Kidney glomerular epithelial cell (primary cell): ENCODE measurements at regions not wholly inside any gene's neighbourhood (a gene's known extent, or its start where the extent isn't known, plus 50 kb on each side); places are given as distances from the start of the nearest gene placed in this dataset.
"Not testable (repeated sequence)": the region's sequence is repeated elsewhere in the genome, so short reads cannot be mapped to it uniquely, and the experiment has no call there.

ENCODE experiments used
- DNase-seq: peaks from one replicate; lab custom pipeline; 2025; lab: John Stamatoyannopoulos, UW

DNA sequence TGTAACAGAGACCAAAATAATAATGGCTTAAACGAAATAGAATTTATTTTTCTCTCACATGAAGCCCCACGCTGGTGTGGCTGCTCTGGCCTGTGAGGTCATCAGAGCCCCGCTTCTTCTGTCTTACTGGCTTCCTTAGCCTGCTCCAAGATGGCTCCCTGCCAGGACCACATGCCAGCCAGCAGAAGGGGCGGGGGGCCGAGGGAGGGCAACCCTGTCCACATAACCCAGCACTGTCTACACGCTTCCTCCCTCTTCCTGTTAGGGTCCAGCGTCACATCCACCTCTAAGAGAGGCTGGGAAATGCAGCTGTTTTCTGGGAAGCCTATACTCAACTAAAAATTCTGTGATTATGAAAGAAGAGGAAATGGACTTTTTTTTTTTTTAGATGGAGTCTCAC, 107.9 kb upstream of the DLG1 start:
- DNase-seq, result no peak

DNA sequence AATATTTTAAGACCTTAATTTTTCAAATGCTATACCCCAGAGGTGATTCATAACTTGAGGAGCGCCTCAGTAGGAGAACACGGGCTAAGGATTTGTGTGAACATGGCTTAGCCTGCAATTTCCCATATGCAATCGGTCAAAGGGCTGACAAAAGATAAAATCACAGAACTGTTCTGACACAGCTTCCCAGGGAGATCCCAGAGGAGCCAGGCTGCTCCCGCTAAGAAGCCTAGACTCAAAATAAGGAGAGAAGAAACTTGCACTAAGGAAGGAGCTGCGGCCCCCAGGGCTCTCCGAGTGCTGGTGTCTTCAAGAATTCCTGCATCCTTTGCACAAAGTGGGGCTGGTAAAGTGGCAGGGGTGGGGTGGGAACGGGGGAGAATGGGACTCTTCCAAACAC, 106.3 kb upstream of the DLG1 start:
- DNase-seq, result no peak

DNA sequence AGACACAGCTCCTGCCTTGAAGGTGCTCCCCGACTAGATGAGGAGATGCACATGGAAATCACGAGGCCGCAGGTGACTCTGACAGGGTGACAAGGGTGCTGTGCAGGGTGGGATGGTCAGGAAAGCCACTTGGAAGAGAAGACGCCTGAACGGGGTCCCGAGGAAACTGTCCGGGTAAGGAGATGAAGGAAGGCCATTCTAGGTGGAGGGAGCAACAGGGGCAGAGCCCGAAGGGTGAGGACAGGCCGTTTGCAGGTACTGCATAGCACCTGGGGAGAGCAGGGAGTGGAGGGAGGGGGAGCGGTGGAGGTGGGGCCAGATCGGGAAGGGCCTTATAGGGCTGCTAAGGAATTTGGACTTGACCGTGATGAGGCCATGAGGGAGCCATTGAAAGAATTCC, 105.6 kb upstream of the DLG1 start:
- DNase-seq, result no peak

DNA sequence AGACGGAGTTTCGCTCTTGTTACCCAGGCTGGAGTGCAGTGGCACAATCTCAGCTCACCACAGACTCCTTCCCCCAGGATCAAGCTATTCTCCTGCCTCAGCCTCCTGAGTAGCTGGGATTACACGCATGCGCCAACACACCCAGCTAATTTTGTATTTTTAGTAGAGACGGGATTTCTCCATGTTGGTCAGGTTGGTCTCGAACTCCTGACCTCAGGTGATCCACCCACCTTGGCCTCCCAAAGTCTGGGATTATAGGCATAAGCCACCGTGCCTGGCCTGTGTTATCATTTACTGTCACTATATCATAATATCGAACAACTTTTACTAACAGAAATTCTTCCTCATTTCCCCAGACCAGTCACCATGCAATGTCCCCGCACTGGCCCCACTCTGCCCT, 104.0 kb upstream of the DLG1 start:
- not testable (repeated sequence) for DNase-seq

DNA sequence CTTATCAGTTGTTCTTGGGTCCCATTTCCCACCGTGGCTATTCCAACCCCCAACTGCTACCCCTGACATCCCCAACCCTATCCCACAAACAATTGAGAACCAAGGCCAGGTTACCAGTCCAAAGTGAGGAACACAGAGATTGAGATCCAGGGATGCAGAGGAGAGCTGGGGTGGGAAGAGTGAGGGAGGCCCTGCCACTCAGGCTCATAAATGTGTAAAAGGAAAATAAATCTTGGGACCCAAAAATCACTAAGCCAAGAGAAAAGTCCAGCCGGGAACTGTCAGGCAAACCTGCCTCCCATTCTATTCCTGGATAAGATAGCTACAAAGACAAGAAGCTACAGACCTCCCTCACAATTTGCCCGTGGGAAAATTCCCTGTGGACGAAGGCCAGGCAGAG, 101.1 kb upstream of the DLG1 start:
- DNase-seq, result no peak

DNA sequence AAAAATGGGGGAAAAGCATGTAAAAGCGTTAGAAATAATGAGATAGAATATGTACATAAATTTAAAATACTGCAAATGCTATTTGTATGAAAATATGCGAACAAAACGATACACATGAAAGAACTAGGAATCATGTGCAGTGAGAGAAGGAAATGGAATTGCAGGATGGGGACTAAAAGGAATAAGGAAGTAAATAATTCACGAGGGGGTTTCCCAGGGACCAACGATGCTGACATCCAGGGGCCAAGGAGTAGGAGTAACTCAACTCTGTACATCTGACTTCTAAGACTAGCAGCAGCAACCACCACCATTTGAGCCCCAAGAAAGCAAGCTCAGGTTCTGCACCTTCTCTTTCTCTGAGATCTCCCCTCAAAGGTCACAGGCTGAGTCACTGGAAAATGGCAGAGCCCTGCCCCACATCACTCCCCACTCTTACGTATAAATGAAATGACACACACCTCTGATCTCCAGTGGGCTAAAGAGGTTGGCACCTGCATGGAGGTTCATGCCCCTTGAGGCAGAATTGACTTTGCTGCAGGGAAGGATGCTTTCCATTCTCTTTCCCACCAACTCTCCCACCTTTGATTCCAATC, 100.0 kb upstream of the DLG1 start:
- no peak for DNase-seq

DNA sequence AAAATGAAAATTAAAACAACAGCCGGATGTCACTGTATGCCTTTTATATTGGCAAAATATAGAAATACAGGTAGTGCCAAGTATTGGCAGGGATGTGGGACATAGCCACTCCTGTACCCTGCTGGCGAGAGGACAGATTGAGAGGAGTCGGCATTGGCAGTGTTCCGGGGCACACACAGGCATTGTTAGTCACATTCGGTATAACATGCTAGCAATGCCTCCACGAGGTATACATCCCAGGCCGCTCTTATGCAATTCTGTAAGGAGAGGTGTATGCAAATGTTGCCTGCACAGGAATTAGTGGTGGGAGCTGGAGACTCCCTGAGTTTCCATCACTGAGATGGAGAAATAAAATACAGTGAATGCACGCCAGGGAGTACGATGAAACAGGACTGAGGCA, 99.4 kb upstream of the DLG1 start:
- DNase-seq, result no peak

DNA sequence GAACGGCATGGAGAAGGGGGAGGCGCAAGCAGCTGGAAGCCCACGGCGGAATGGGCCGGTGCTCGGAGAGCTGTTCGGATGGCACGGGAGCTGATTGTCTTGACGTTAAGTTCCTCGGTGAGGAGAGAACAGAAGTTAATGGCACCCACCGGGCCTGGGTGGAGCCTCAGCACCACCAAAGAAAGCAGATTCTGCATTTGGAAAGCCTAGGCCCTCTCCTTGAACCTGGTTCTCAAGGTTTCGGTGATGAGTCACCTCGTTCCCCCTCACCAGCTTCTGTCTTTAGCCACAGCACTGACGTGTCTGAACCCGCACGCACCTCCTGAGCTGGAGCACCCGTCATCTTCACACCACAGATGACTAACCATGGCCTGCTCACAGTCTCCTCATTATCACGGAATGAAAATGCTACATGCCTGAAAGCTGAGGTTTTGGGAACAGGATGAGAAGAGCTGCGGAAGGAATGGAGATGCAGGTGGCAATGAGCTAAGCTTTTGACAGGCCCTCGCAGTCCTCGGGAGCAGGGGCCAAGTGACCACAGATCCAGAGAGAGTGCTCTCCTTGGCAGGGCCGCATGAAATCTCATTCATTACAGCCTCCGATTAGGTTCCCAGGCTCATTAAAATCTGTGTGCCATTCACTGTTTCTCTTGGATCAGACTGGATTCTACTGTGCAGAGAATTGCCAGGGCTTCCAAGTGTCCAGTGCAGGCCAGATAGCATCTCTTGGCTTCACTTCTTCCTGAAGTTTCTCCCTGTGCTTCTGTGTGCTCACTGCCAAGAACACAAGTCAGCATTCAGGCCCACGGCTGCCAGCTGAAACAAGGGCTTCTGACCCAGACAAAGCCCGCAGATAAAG, 96.3 kb upstream of the DLG1 start:
- no peak for DNase-seq

DNA sequence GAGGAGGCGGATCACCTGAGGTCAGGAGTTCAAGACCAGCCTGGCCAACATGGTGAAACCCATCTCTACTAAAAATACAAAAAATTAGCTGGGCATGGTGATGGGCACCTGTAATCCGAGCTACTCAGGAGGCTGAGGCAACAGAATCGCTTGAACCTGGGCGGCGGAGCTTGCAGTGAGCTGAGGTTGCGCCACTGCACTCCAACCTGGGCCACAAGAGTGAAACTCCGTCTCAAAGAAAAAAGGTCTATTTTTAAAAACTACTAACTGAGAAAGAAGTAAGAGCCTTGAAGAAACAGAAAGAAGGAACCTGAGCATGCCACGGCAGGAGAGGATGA, 95.7 kb upstream of the DLG1 start:
- not testable (repeated sequence) for DNase-seq

DNA sequence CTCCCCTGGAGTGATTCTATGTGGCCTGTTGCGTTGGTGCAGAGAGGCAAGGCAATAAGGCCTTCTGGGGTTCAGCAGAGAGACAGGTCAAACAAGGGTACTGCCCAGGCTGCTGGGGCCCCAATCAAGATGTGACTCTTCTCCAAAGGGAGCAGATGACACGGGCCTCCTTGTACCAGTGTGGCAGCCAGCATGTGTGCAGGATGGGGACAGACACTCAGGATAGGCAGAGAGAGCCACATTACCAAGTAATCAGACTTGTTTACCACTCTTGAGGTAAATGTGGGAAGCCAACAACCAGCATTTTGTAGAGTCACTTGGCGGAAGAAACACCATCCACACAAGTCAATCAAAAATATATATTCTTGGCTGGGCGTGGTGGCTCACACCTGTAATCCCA, 95.3 kb upstream of the DLG1 start:
- DNase-seq, result no peak

DNA sequence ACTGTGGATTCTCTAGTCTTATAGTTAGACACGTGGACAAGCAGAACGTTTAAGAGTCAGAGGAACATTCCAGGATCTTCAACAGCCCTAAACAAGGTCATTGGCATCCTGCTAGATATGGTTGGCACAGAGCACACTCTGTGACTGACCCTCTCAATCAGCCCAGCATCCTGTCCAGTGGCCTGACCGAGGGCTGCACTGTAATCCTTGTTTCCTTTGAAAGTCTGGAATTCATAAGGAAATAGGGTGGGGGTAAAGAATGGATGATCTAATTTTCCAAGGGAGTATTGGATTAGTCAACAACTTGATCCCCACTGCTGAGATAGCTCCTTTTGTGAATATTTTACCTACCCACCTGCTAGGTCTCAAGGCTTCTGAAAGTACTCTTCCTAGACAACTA, 94.5 kb upstream of the DLG1 start:
- DNase-seq, result no peak

DNA sequence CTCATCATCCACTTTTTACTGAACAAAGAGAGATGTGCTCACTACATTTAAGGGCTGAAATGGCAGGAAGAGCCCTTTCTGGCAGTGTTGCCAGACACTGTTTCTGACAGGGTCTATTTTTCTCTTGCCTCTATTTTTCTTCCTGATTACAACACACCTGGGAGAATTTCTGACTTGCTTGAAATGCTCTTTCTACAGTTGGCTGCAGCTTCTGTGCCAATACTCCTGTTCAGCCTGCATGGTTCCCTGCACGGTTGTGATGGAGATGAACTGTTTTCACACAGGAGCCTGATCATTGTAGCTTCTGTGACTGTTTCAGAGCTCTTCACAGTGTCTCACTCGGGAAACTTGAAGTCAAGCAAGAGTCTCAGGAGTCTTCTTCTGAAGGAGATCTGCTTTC, 83.0 kb upstream of the DLG1 start:
- no peak for DNase-seq

DNA sequence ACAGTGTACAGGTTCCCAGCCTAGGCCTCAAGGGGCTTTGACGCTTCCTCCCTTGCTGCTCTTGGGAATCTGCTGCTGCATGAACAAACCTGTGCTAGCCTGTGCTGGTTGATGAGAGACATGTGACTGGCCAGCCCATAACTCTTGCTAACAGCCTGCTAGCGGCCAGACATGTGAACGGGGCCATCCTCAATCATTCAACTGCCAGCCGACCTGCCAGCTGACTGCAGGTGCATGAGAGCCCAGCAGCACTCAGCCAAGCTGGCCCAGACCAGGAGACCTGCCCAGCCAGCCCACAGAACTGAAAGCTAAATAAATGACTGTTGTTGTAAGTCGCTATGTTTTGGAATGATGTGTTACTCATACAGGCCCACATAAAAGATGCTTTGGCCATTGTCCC, 82.4 kb upstream of the DLG1 start:
- no peak for DNase-seq

DNA sequence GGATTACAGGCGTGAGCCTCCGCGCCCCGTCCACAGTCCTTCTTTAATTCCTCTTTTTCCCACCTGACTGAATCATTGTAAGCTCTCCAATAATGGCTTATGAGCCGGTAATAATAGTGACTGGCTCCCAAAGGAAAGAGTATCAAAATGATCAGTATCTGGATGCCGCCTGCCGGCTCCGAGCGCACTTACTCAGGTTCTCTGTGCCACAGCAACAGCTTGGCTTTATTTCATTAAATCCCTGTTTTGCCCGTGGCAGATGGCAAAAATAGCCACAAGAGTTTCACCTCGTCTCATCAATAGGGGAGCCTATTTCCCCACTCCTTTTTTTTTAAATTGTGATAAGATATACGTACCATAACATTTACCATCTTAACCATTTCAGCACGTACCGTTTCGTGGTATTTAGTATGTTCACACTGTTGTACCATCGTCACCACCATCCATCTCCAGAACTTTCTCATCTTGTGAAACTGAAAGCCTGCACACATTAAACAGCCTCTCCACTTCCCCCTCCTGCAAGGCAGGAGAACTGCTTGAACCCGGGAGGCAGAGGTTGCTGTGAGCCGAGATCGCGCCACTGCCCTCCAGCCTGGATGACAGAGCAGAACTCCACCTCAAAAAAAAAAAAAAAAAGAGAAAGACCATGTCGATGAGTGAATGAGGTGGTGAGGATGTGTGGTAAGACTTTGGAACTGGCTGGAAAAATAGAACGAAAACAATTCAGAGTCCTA, 80.7 kb upstream of the DLG1 start:
- no peak for DNase-seq

DNA sequence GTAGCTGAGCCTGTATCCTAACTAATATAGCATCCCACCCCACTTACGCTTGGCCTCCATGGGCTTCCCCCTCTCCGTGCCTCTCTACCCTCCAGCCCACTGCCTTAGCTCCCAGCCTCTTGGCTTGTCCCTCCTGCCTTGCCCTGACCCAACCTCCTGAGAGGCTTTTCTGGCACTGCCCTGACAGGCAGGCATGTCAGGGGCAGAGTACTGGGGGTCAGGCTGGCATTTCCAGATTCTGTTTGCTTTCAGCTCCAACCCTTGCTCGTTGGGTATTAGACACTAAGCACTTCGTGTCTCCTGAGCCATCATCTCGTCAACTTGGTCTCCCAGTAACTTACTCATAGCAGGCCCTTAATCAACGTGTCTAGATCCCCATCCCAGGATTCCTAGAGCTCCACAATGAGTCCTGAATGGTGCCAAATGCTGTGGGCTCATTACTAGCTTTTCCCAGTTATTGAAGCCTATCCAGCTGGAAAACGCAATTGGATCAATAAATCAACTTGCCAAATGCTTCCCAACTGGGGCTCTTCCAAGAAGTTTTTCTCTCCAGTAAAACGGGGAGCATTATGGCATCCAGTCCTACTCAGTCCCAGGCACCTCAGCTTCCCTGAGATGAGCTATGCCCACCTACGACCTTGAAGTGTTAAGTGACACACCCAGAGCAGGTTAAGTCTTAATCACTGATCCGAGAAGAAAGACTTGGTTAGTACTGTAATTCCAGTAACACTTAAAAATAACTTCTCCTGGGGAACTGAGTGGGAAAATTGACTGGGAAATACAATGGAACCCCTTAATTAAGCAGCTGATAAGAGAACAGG, 78.5 kb upstream of the DLG1 start:
- DNase-seq, result no peak

DNA sequence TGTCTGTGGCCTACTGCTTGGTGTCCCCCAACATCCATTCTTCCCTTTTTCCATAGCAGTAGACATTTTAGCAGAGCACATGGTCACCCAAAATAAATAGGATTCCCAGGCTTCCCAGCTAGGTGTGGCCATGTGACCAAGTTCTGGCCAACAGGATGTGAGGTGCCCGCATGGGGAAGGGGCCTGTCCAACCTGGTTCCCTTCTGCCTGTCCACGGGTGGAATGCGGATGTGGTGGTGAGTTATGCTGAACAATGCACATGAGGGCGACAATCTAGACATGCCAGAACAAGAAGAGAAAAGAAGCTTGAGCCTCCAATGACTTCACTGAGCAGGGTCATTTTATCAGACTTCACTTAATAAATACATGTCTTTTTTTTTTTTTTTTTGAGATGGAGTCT, 77.6 kb upstream of the DLG1 start:
- DNase-seq, result no peak

DNA sequence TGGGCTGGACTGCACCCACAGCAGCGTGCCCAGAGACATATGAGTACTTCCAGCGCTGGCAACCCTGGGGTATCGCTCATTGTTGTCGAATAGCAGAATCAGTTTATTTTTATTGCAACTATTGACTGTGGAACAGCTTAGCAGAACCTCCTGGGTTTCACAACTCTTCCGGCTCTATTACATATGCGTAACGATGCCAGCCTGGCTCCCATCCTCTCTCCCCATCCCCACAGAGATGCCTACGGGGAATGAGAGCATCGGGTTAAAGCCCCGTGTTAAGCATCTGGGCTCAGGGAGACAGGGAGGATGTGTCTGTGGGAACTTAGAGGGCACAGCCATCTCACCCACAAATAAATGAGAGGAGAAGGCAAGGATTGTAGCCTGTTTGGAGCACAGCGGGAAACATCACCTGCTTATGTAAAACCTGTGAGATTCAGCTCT, 76.6 kb upstream of the DLG1 start:
- DNase-seq, result no peak

DNA sequence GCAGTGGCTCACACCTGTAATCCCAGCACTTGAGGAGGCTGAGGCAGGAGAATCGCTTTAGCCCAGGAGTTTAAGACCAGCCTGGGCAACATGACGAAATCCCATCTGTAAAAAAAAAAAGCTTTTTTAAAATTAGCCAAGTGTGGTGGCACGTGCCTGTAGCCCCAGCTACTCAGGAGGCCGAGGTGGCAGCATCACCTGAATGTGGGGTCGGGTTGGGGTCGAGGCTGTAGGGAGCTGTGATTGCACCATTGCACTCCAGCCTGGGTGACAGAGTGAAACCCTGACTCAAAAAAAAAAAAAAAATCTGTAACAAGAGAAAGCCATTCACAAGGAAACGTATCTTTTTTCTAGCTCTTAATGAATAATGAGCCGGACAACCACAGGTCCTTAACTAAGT, 74.7 kb upstream of the DLG1 start:
- DNase-seq, result no peak

DNA sequence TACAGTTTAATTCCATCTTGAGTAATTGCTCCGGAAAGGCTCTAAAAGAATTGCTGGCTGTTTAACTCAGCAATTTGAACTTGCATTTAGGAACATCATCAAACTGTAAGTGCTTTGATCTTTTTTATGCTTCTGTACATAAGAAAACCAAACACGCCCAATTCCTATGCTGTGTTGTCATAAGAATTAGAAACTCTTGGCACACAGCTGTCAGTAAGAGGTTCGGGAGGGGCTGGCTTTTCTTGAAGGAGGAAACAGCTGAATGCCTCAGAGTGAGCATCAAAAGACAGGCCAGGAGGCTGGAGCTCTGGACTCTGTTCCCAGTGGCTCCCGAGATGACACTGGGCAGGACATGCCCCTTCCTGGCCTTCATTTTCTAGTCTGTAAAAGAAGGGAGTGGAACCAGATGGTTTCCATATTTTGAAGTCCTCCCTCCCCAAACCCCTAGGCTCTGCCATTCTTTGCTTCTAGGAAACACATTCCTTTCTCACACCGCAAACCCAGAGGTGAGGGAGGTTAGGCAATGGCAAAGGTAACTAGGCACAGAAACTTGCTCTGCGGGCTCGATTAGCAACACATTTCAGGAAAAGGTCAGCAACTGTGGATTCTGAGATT, 73.7 kb upstream of the DLG1 start:
- DNase-seq, result peak; percentile 91

DNA sequence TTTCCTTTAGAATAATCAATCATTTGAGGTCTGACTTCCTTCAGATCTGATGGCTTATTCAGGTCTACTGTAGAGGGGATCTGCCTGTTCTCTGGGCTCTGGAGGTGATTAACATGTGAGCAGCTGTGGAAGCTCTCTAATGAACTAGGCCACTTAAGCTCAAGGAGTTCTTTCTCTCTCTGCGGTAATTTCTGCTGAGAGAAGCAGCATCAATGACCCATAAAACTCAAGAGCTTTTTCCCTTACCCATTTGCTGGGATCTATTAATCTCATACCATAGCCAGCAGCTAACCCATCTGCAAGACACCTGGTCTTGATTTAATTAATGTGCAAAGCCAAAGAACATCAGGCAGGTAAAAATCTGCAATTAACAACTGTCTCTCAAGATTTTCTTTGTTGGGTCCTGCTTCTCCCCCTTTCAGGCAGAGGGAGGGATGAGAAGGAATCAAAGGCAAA, 73.2 kb upstream of the DLG1 start:
- no peak for DNase-seq

DNA sequence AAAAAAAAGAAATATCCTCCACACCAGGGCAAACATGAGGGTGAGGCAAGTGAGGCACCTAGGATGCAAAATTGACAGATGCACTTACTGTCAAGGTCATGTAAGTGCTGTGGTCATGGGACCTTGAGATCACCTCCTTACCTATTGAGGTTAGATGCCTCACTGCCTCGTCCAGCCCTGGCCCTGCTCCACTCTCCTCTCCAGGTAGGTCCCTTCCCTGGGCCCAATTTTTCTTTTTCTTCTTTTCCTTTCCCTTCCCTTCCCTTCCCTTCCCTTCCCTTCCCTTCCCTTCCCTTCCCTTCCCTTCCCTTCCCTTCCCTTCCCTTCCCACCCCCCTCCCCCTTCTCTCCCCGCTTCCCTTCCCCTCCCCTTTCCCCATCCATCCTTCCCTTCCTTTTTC, 71.1 kb upstream of the DLG1 start:
- no peak for DNase-seq

DNA sequence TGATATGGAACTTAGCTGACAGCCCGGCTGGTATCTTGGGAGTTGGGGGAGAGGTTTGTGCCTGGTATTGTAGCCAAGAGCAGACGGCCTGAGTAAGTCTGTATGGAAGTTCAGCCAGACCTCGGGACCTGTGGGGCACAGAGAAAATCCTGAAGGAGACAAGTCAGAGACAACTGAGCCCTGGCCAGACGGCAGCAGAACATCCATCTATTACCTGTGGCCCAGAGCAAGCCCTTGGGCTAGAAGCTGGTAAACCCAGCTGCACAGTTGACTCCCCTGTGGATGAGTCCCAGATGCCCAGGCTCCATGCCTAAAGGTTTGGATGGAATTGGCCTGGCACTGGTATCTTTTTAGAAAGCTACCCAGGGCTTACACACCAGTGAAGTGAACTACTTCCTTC, 70.4 kb upstream of the DLG1 start:
- DNase-seq, result no peak
